ENCODE measurements at regions not wholly inside any gene's neighbourhood (a gene's known extent, or its start where the extent isn't known, plus 50 kb on each side); places are given as distances from the start of the nearest gene placed in this dataset.

GRCh38 chr5:154107010-154107409 is 68.2 kb downstream of the MFAP3 start:
- DNase-seq (ENCODE audit: low read depth, low spot score) = no peak
- no peaks in the 10 kb centered on the region for H3K36me3 ChIP-seq (ENCODE audit: insufficient read depth, low read length)
- TF ChIP-seq FOXP2 (optimal IDR thresholded peaks at IDR 0.05; ENCODE audit: control extremely low read depth, extremely low read length, insufficient read depth) (no peak), EZH2 (IDR thresholded peaks at IDR 0.05) (no peak), POLR2AphosphoS5 (IDR thresholded peaks at IDR 0.05; ENCODE audit: borderline replicate concordance, low read depth, low read length) (no peak)
- H3K4me3 ChIP-seq = no peak overlapping the region
- H3K27ac ChIP-seq = no peak overlapping the region
- no peak overlapping the region for H3K9ac ChIP-seq (ENCODE audit: insufficient read length)
- H3K9me3 ChIP-seq (ENCODE audit: low read depth, low read length) = no peaks in the 10 kb centered on the region

- no peak overlapping the region for H3K4me3 ChIP-seq
- H3K36me3 ChIP-seq (ENCODE audit: insufficient read depth, low read length) = no peaks in the 10 kb centered on the region
- H3K9me3 ChIP-seq (ENCODE audit: low read depth, low read length) = no peaks in the 10 kb centered on the region
- no peak overlapping the region for H3K9ac ChIP-seq (ENCODE audit: insufficient read length)
- no peak for DNase-seq (ENCODE audit: low read depth, low spot score)
- H3K27ac ChIP-seq = no peak overlapping the region
- TF ChIP-seq FOXP2 (optimal IDR thresholded peaks at IDR 0.05; ENCODE audit: control extremely low read depth, extremely low read length, insufficient read depth) (no peak), POLR2AphosphoS5 (IDR thresholded peaks at IDR 0.05; ENCODE audit: borderline replicate concordance, low read depth, low read length) (no peak), EZH2 (IDR thresholded peaks at IDR 0.05) (no peak)
Observed at GRCh38 chr5:154107756-154108155, 69.0 kb downstream of the MFAP3 start.

GRCh38 chr5:154109416-154110106 is 70.8 kb downstream of the MFAP3 start:
- TF ChIP-seq POLR2AphosphoS5 (IDR thresholded peaks at IDR 0.05; ENCODE audit: borderline replicate concordance, low read depth, low read length) (no peak), EZH2 (IDR thresholded peaks at IDR 0.05) (no peak), FOXP2 (optimal IDR thresholded peaks at IDR 0.05; ENCODE audit: control extremely low read depth, extremely low read length, insufficient read depth) (no peak)
- no peak for DNase-seq (ENCODE audit: low read depth, low spot score)
- no peaks in the 10 kb centered on the region for H3K36me3 ChIP-seq (ENCODE audit: insufficient read depth, low read length)
- H3K9me3 ChIP-seq (ENCODE audit: low read depth, low read length) = no peaks in the 10 kb centered on the region
- H3K27ac ChIP-seq = no peak overlapping the region
- H3K9ac ChIP-seq (ENCODE audit: insufficient read length) = no peak overlapping the region
- H3K4me3 ChIP-seq = no peak overlapping the region

GRCh38 chr5:154110107-154110453 is 71.3 kb downstream of the MFAP3 start:
- no peak overlapping the region for H3K4me3 ChIP-seq
- DNase-seq (ENCODE audit: low read depth, low spot score) = no peak
- no peak overlapping the region for H3K9ac ChIP-seq (ENCODE audit: insufficient read length)
- H3K9me3 ChIP-seq (ENCODE audit: low read depth, low read length) = no peaks in the 10 kb centered on the region
- H3K27ac ChIP-seq = no peak overlapping the region
- TF ChIP-seq EZH2 (IDR thresholded peaks at IDR 0.05) (no peak), POLR2AphosphoS5 (IDR thresholded peaks at IDR 0.05; ENCODE audit: borderline replicate concordance, low read depth, low read length) (no peak), FOXP2 (optimal IDR thresholded peaks at IDR 0.05; ENCODE audit: control extremely low read depth, extremely low read length, insufficient read depth) (no peak)
- no peaks in the 10 kb centered on the region for H3K36me3 ChIP-seq (ENCODE audit: insufficient read depth, low read length)

- Histone ChIP-seq H3K4me3 (no peak overlapping the region), H3K36me3 (ENCODE audit: insufficient read depth, low read length) (no peaks in the 10 kb centered on the region), H3K27ac (no peak overlapping the region), H3K9me3 (ENCODE audit: low read depth, low read length) (no peaks in the 10 kb centered on the region), H3K9ac (ENCODE audit: insufficient read length) (no peak overlapping the region)
- no peak for TF ChIP-seq FOXP2 (optimal IDR thresholded peaks at IDR 0.05; ENCODE audit: control extremely low read depth, extremely low read length, insufficient read depth)
- TF ChIP-seq EZH2 (IDR thresholded peaks at IDR 0.05) = no peak
- DNase-seq (ENCODE audit: low read depth, low spot score) = no peak
Observed at GRCh38 chr5:154110716-154111115, 71.9 kb downstream of the MFAP3 start.

GRCh38 chr5:154111214-154111613 is 72.4 kb downstream of the MFAP3 start:
- no peak overlapping the region for H3K4me3 ChIP-seq
- no peaks in the 10 kb centered on the region for H3K36me3 ChIP-seq (ENCODE audit: insufficient read depth, low read length)
- H3K9me3 ChIP-seq (ENCODE audit: low read depth, low read length) = no peaks in the 10 kb centered on the region
- no peak for DNase-seq (ENCODE audit: low read depth, low spot score)
- no peak overlapping the region for H3K27ac ChIP-seq
- H3K9ac ChIP-seq (ENCODE audit: insufficient read length) = no peak overlapping the region
- TF ChIP-seq FOXP2 (optimal IDR thresholded peaks at IDR 0.05; ENCODE audit: control extremely low read depth, extremely low read length, insufficient read depth) (no peak), POLR2AphosphoS5 (IDR thresholded peaks at IDR 0.05; ENCODE audit: borderline replicate concordance, low read depth, low read length) (no peak), EZH2 (IDR thresholded peaks at IDR 0.05) (no peak)

- Histone ChIP-seq H3K27ac (no peak overlapping the region), H3K9ac (ENCODE audit: insufficient read length) (no peak overlapping the region), H3K36me3 (ENCODE audit: insufficient read depth, low read length) (no peaks in the 10 kb centered on the region), H3K9me3 (ENCODE audit: low read depth, low read length) (no peaks in the 10 kb centered on the region), H3K4me3 (no peak overlapping the region)
- no peak for DNase-seq (ENCODE audit: low read depth, low spot score)
- TF ChIP-seq EZH2 (IDR thresholded peaks at IDR 0.05) (no peak), FOXP2 (optimal IDR thresholded peaks at IDR 0.05; ENCODE audit: control extremely low read depth, extremely low read length, insufficient read depth) (no peak)
Observed at GRCh38 chr5:154112255-154112654, 73.5 kb downstream of the MFAP3 start.

- Histone ChIP-seq H3K27ac (no peak overlapping the region), H3K36me3 (ENCODE audit: insufficient read depth, low read length) (no peaks in the 10 kb centered on the region), H3K4me3 (no peak overlapping the region), H3K9me3 (ENCODE audit: low read depth, low read length) (no peaks in the 10 kb centered on the region), H3K9ac (ENCODE audit: insufficient read length) (no peak overlapping the region)
- TF ChIP-seq FOXP2 (optimal IDR thresholded peaks at IDR 0.05; ENCODE audit: control extremely low read depth, extremely low read length, insufficient read depth) = no peak
- no peak for TF ChIP-seq POLR2AphosphoS5 (IDR thresholded peaks at IDR 0.05; ENCODE audit: borderline replicate concordance, low read depth, low read length)
- no peak for TF ChIP-seq EZH2 (IDR thresholded peaks at IDR 0.05)
- DNase-seq (ENCODE audit: low read depth, low spot score) = no peak
Observed at GRCh38 chr5:154115291-154115690, 75.2 kb upstream of the GALNT10 start.

- TF ChIP-seq EZH2 (IDR thresholded peaks at IDR 0.05) (no peak), FOXP2 (optimal IDR thresholded peaks at IDR 0.05; ENCODE audit: control extremely low read depth, extremely low read length, insufficient read depth) (no peak), POLR2AphosphoS5 (IDR thresholded peaks at IDR 0.05; ENCODE audit: borderline replicate concordance, low read depth, low read length) (no peak)
- no peaks in the 10 kb centered on the region for H3K36me3 ChIP-seq (ENCODE audit: insufficient read depth, low read length)
Observed at GRCh38 chr5:154117050-154117449, 73.5 kb upstream of the GALNT10 start.

More at GRCh38 chr5:154117050-154117449, 73.5 kb upstream of the GALNT10 start:
- H3K4me3 ChIP-seq = no peak overlapping the region
- H3K9ac ChIP-seq (ENCODE audit: insufficient read length) = no peak overlapping the region
- no peak overlapping the region for H3K27ac ChIP-seq
- no peaks in the 10 kb centered on the region for H3K9me3 ChIP-seq (ENCODE audit: low read depth, low read length)
- no peak for DNase-seq (ENCODE audit: low read depth, low spot score)

All from SK-N-MC (cell line).